C4-2B (cell line): ENCODE measurements at regions not wholly inside any gene's neighbourhood (a gene's known extent, or its start where the extent isn't known, plus 50 kb on each side); places are given as distances from the start of the nearest gene placed in this dataset.

Experiments used
- H3K27ac ChIP-seq: fragments of 450-650 bp; 2 replicates; pipeline ENCODE4 v1.5.1; 2017
- ZFX ChIP-seq: fragments of 450-650 bp; IDR thresholded peaks from 2 replicates; pipeline ENCODE4 v1.6.1; 2017
- TF ChIP-seq, protein P1 (sequence below): fragments of 450-650 bp; conservative IDR thresholded peaks from 2 replicates; pipeline ENCODE4 v1.5.1; 2017; ENCODE audit warnings: mild to moderate bottlenecking

DNA sequence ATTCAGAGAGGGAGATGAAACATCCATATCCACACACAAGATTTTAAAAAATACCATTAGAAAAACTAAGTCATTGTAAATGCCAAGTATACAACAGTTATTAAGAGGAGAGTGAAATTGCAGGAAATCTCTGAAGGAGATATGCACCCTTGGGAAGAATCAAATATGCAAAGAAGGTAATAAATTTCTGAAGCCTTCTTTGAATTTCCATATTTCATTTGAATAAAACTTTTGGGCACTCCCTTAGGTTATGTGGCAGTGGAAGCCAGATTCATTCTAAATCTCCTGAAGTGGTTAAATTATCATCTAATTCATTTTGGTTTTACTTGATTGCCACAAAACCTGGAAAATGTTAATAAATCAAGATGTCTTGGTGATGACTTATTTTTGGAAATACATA is 138.9 kb upstream of the CLEC14A start:
- H3K27ac ChIP-seq = no peak overlapping the region

DNA sequence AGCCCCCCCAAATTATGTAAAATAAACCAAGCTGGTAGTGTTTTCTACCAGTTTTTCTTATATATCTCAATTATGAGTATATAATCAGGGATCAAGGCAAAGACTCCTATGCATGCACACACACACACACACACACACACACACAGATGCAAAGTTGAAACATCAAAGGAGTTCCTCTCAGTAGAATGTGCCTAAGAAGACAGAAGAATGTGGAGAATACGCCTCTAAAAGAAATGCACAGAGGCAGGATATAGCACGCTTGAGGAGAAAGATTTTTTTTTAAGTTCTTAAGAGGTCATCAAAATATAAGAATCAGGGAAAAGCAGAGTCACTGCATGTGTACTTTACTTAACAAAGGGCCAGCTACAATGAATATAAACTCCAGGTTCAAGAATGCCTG is 138.2 kb upstream of the CLEC14A start:
- no peak overlapping the region for H3K27ac ChIP-seq
- no peak for TF ChIP-seq ZFX
- TF ChIP-seq, protein P1, sequence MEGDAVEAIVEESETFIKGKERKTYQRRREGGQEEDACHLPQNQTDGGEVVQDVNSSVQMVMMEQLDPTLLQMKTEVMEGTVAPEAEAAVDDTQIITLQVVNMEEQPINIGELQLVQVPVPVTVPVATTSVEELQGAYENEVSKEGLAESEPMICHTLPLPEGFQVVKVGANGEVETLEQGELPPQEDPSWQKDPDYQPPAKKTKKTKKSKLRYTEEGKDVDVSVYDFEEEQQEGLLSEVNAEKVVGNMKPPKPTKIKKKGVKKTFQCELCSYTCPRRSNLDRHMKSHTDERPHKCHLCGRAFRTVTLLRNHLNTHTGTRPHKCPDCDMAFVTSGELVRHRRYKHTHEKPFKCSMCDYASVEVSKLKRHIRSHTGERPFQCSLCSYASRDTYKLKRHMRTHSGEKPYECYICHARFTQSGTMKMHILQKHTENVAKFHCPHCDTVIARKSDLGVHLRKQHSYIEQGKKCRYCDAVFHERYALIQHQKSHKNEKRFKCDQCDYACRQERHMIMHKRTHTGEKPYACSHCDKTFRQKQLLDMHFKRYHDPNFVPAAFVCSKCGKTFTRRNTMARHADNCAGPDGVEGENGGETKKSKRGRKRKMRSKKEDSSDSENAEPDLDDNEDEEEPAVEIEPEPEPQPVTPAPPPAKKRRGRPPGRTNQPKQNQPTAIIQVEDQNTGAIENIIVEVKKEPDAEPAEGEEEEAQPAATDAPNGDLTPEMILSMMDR = no peak

More for the DNA sequence above, 138.9 kb upstream of the CLEC14A start:
- TF ChIP-seq ZFX = no peak
- TF ChIP-seq, protein P1 = no peak

DNA sequence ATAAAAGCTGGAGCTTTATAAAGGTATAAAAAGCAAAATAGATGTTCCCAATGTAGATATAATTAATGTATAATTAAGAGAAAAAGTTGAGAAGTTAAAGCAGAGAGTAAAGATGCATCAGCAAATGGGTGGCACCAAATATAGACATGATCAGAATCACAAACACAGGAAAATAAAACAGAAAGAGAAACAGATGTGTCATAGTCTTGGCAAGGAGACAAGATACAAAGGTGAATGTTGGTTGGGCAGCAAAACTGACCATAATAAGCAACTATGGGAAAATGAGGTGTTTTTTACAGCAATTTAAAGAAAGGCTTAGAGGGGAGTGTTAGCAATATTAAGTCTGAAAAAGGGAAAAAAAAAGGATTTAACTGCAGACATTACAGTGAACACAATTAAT is 135.4 kb upstream of the CLEC14A start:
- TF ChIP-seq, protein P1 = no peak
- no peak for TF ChIP-seq ZFX
- H3K27ac ChIP-seq = no peak overlapping the region

DNA sequence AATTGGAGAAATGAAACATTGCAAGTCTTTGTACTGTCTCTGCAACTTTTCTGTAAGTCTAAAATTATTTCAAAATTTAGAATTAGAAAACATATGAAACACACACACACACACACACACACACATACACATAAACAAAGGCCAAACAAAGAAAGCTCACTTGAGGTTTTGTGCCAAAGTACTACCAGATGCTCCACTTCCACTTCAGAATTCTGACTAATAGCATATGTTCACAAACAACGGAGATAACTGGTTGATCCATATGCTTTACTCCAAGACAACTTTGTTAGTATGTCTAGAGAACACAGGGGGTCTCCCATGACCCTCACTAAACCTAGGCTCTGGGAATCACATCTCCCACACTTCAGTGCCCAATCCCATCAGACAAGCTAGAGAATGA is 133.8 kb upstream of the CLEC14A start:
- no peak overlapping the region for H3K27ac ChIP-seq
- TF ChIP-seq, protein P1 = no peak
- no peak for TF ChIP-seq ZFX

GRCh38 chr14:38387821-38388220 is 131.9 kb upstream of the CLEC14A start:
- TF ChIP-seq, protein P1 = no peak
- TF ChIP-seq ZFX = no peak

GRCh38 chr14:38385836-38386235 is 129.9 kb upstream of the CLEC14A start:
- H3K27ac ChIP-seq = no peak overlapping the region
- TF ChIP-seq, protein P1 = no peak
- no peak for TF ChIP-seq ZFX

More at GRCh38 chr14:38387821-38388220, 131.9 kb upstream of the CLEC14A start:
- no peak overlapping the region for H3K27ac ChIP-seq

- TF ChIP-seq, protein P1 = no peak
- TF ChIP-seq ZFX = no peak
- no peak overlapping the region for H3K27ac ChIP-seq
These were observed 129.4 kb upstream of the CLEC14A start for GRCh38 chr14:38385343-38385742.
